ENCODE measurements at regions not wholly inside any gene's neighbourhood (a gene's known extent, or its start where the extent isn't known, plus 50 kb on each side); places are given as distances from the start of the nearest gene placed in this dataset.

DNA sequence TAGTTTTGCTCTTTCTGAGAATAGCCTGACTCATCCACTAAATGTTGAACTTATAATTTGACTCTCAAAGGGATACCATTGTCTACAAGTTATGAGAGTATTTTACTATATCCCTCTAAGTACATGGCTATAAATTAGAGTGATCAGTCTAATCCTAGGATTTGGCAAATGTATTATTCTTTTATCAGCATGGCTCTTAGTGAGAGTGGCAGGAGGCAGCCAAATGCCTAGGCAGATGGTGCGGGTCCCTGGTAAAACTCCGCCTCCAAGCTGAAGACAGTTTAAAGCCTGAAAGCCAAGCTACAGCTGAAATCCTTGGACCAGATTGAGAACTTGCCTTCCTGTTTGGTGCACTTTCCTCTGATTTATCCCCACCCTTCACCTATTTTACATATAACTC lies 631.8 kb downstream of the SQOR start:
- DNase-seq: no peak

DNA sequence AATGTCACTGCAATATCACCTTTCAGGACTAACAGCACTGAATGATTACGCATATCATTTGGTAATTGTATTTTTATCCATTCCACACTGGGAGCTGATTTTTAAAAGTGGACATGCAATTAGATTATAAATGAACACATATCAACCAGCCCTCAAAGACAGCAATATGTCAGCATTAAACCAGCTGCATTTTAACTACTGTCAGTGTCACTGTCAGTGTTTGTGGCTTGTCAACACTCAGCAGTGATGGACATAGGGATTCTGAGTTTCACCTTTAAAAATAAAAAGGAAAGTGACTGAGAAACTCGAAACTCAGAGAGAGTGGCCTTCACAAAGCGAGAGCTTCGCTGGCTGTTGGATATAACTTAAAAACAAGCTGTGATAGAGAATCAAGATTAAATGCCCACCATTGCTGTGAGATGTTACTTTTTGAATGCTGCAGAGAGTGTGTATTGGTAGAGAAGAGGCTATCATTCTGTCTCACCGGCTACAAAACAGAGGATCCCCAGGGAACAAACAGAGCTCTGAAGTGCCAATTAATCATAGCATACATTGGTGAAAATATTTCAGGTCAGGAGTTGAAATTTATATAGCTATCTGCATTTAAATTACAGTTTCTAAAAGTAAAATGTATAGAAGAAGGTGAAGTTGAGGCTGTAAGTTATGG lies 635.8 kb downstream of the SQOR start:
- DNase-seq: no peak

DNA sequence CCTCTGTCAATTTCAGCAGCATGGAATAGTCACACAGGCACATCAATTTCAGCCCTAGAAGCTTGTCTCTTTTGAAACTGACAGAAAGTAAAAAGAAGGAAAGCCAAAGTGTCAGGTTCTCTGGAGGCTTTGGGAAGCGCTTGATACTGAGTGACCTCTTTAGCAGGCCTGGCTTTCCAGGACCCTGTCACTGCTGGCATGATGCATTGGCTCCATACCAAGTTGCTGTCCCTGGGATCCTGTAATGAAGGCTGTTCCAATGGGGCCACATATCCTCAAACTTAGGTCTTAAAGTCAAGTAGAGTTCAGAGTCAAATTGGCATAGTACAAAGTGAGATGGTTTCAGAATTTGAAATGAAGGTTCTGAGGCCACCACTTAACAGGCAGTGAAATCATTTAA lies 640.9 kb downstream of the SQOR start:
- DNase-seq: no peak

DNA sequence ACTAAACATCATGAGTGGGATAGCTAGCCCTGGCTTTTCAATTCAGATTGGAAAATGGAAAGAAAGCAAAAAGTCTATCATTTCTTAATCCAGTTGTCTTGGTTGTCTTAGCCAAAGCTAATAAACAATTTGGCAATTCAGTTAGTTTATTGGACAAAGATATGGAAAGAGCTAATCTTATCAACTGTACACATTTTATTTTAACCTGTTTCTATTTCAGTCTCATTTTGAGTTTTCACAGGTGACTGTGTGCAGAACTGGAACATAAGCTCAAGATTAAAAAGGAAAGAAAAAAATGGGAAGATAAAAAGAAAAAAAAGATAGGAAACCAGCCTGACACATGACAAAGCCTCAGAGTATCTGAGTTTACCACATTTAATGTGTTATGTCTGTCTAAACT lies 642.6 kb downstream of the SQOR start:
- no peak for DNase-seq

DNA sequence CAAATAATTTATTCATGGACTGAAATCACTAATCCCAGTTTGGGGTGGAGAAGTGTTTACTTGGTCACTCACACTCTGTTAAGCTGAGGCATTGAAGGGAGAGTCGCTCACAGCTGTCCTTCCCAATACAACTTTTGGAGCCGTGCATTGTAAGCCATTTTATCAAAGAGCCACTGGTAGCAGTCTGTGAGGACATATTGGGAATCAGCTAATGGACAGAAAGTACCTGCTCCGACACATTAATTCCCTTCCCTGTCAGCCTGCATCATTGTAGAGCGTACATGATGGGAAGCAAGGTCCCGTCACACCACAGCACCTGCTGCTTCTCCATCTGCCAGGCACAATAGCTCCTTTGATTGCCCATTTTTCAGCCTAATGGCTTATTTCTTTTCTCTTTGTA lies 643.2 kb downstream of the SQOR start:
- no peak for DNase-seq

DNA sequence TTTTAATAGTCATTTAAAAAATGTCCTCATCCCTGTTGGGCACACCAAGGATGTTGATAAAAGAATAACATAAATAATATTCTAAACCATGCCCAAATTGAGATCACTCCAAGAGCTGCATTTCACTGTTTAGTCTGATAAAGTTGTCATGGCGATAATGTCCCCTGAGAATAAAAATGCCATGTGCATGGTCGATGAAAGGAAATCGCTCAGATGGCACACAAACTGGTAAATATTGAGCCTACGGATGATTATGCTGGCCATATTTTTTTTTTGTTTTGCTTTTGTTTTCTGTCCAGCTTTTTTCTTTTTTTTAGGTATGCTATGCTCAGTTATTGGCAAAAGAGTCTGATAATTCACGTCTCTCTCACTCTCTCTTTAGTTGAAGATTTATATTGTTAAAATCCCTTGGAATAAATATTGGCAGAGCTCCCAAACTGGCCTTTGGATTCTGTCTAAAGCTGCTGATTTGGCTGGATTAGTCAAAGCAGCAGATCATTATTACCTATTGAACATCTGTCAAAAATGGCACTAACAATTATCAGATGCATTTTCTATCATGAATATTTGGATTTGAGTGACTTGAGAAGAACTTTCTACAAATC lies 643.8 kb downstream of the SQOR start:
- DNase-seq: no peak

DNA sequence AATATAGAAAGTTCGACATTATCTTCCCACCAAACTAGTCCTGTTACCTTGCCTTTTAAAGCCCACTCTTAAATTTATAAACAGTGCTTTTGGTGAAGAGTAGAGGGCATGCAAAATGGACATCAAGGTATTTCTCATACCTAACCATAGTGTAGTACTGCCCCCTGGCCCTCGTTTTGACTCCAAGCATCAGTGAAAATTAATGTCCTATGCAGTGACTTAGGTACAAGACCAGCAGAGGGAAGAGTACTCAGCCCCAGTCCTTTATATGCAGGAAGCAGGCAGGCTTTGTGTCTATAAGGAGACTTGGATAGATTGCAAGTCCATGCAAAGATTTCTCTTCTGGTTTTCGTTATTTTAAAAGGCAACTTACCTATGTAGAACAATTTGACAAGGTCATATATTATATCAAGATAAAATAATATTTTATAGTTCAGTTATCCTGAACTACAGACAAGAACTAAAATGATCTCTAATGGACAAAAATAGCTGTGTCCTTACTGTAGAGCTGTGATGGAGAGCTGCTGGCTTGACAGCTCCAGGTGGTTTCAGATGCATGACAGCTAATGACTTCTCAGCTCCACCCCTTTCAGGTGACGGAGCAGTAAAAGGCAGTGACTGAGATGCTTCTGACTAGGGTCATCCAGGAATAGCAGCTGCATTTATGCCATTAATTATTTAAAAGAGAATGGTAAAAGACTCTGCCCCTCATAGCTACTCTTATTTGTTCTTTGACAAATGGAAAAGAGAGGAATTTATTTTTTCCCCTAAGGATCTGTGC lies 646.1 kb downstream of the SQOR start:
- DNase-seq: no peak

DNA sequence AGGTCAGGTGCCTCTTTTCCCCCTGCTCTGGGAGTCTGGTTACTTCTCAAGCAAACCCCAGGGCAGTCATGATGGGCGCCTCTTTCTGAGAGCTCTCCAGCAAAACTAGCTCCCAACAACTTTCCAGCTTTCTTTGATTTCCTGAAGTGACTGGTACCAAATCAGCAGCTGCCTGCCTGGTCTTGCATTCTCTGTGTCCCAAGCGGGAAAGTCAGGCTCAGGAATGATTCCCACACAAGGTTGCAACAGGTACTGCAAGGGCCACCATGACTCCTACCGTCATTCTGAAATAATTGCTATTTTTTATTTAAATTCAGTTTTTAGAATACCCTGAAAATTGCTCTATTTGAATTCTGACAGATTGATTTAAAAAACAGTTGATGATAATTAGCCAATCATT lies 658.7 kb downstream of the SQOR start:
- no peak for DNase-seq

DNA sequence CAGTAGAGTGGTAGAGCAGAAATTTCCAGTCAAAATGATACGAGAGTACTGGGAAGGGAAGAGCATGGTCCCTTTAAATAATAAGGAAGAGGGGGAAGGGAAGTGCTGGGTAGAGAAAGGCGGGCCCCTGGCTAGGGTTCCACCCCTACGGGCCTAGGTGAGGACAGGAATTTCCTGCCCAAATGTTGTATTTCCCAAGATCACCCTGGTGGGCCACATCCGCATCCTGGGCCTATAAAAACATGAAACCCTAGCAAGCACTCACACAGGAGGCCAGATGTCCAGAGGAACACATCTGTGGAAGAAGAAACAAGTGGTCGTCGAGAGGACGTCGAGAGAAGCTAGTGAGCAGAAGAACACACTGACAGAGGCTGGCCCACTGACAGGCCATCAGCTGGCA lies 661.2 kb downstream of the SQOR start:
- DNase-seq: no peak

DNA sequence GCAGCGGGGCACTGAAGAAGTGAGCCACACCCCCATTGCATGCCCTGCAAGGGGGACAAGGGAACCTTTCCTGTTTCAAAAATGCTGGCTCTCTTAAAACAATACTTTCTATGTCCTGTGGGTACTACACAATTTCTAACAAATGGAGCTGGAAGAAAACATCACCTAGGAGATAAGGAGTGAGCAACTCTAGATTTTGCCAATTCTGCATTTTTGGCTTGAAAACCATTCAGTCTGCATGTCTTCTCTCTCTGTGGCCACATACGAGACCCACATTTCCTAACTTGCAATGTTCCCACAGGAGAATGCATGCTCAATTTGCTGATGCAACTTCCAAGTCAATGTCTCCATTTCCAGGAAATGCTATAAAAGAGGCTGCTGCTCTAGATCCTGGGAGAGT lies 662.0 kb downstream of the SQOR start:
- no peak for DNase-seq

DNA sequence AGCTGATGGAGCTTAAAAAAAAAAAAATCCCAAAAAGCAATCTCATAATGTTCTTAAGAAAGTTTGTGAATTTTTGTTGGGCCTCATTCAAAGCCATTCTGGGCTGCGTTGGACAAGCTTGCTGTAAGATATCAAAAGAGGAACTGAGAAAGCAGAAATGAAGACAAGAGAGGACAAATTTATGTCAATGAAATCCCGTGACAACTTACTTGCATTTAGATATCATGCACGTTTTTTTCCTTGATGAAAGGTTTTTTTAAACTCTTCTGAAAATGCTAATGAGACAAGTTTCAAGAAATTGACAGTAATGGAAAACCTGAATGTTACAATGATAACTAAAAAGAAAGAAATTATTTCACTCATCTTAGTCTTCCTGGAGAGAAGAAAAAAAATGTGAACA lies 662.9 kb downstream of the SQOR start:
- DNase-seq: no peak

DNA sequence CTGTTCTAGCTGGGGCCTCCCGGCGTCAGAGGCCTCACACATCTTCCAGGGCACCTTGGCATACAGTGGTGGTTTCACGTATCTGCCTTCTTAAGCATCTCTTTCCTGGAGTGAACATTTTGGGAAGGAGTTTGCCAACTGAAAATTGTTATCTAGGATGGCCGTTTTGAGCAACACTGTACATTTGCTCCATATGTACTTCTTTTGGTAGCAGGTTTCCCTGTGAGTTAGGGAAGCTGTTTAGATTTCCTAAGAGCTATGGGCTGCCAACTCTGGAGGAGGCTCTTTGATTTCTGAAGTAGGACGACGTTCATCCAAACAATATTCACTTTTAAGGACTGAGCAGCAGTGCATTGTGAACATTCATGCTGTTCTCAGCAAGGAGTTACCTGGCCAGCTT lies 665.9 kb downstream of the SQOR start:
- DNase-seq: no peak

DNA sequence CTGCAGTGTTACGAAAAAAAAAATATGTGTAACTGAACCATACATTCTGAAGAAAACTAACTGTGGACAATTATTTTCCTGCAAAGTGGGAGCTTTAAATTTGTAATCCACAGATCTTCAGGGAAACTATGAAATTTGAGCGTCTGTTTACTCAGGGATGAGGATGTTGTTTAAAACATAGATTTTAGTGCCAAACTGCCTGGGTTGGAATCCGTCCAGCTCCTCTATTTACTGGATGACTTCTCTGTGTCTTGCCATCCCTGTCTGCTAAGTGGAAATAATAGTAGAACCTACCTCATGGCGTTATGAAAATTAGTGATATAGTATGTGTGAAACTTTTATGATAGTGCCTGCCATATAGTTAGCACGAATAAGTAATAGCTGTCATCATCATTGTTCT lies 666.5 kb downstream of the SQOR start:
- no peak for DNase-seq

DNA sequence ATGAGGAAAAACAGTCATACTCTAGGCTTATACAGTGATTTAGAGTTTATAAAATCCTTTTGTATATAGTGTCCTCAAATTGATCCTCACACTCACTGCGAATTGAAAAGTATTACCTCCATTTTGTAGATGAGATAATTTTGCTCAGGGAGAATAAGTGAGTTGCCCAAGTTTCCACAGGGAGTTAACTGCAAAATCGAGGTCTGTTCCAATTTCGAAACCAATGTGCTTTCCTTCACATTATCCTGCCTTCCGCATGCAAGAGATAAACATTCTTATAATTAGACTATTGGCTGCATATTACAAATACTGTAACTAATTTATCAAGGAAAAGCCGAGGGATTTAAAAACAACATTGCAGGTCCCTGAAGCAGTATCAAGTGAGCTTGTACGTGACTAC lies 667.0 kb downstream of the SQOR start:
- DNase-seq: no peak

DNA sequence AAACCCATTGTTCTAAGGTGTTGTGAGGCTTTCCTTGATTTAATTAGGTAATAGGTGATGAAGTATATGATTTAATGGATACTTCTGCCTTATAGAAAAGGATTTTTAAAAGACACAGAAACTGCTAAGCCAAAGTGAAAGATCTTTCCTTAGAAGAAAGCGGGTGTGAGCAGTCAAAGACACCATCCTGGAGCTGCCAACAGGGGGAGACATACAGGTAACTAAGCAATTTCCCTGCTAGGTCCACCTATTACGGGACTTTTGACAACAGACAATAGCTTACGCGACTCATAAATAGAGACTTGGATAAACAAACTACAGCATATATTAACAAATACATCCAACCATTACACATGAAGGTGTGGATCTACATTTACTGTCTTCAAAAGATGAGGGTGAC lies 669.5 kb downstream of the SQOR start:
- DNase-seq: no peak

DNA sequence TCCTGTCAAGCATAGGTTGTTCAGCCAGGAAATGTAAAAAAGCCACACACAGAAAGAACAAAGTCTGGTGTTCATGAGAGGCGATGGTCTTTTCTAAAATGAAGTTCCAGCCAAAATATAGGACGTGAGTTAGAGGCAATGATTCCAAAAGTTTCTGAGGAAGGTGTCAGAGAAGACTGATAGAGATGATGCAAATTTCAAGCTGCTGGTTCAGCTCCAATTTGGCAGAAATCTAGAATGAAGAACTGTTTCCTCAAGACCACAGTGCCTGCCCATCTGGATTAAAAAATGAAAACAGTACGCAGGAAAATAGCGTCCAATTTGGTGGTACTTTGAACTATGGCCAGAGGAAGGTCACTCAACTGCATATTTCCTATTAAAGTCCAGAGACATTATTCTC lies 672.9 kb downstream of the SQOR start:
- DNase-seq: no peak

DNA sequence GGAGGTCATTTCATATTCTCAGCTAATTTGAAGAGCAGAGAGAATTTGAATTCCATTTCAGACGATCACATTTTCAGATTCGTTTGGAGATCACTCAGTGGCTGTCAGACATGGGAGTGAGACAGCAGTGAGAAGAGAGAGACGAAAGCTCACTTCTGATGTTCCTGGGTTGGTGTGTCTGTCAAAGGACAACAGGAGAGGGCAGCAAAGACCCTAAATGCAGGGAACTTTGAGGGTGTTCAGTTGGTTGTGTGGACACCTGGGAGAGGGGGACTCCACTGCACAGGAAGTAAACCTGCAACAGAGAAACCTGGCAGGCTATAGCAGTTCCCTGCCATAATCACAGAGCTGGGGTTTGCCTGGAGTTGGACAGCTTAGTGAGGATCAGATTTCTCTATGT lies 675.1 kb downstream of the SQOR start:
- DNase-seq: no peak

DNA sequence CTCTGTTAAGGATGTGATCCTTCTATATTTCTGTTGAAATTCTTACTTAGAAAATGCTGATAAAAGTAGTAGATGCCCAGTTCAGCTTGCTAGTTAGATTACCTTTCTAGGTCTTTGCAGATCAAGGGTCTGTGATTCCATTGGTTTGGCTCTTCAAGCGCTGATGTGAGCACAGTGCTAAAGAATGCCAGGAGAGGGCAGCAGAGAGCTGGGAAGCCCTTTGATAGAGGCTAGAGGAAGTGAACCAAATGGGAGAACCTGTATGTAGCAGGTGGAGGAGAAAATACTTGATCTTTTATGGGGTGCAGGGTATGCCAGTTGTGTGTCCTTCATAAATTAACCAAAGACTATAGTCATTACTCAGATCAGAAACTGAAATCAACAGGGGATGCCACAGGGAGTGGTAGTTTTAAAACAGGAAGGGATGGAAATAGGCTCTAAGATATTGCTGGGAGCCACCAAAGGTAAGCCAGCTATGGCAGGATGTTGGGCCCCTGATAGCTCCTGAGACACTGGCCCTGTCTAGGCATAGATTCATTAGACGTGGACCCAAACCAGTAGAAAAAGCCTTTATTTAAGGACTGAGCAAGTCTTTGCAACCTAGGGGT lies 677.4 kb downstream of the SQOR start:
- peak; percentile 18 for DNase-seq

DNA sequence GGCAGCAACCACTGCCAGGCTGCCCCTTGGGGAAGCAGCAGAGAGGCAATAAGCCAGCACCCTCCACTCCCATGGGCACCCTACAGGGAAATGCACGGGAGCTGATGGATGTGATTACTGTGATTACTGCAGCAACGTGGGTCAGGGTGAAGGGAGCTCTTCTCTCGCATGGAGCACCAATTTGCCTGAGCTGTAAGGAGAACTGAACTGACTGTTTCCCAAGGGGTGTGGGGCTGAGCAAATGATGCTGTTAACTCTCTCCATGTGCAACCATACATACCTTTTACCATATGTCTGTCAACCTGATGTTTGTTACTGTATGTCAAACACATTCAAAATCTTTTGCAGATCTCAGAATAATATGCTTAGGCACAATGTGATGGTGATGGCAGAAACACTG lies 680.6 kb downstream of the SQOR start:
- DNase-seq: no peak

DNA sequence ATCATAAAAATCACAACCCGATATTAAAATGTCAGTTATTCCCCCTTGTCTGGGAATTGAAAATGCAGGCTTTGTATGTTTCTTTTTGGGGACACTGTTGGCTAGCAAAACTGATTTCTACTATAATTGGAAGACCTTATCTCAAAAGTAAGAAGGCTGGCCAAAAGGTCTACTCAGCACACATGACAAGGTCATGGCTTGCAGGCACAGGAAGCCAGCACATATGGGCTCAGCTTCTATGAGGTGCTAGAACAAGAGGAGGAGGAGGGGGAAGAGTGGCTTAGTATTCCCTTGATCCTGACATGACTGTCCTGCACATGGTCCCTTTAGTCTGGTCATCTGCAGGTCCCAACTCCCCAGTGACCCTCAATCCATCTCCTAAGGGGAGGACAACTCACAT lies 681.2 kb downstream of the SQOR start:
- DNase-seq: no peak

DNA sequence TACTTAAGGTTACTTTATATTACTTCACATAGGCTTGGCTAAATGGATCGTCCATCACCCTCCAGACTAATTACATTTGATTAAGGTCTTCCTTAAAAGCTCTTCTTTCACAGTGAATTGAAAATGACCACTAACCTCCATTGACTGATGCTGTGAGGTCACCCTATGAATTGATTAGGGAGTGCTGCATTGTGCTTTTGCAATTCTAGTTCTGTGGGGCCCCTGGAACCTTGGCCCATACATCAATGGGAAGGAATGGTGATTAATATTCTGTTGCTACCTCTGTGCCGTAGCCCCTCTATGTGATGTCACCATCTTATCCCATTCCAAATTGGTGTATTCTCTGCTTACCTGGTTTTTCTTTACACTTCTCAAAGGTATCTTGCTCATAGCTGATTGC lies 682.2 kb downstream of the SQOR start:
- DNase-seq: no peak

DNA sequence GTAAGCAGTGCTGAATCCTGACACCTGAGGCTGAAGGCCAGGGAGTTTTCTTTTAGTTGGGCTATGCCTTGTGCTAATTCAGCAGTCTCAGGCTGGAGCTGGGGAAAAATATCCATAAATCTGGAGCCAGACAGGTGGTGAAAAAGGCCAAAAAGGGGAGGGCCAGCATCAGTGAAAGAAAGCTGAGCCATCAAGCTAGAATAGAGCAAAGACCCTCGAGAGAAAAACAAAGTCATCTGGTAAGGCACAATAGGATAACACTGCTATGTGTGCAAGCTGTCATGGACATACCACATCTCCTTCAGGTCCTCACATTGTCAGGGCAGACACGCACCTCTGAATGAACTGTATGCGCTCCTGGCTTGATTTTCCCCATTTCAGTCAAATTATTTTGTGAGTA lies 687.9 kb downstream of the SQOR start:
- no peak for DNase-seq

DNA sequence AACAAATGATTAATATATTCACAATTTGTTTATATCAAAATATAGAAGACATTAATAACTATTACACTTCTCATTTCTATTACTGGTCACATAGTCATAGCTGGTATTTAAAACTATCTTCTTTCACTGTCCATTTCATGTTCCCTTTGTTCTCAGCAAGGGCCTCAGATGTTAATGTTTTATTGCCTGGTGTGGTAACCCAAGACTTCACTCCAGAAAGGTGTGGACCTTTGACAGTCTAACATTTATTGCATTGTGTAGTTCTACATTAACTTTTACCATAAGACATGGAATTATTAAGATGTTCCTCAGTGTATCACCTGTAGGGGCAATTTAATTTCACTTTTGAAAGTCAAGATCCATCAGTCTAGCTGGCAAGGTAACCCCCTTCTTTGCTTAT lies 691.3 kb downstream of the SQOR start:
- DNase-seq: no peak

DNA sequence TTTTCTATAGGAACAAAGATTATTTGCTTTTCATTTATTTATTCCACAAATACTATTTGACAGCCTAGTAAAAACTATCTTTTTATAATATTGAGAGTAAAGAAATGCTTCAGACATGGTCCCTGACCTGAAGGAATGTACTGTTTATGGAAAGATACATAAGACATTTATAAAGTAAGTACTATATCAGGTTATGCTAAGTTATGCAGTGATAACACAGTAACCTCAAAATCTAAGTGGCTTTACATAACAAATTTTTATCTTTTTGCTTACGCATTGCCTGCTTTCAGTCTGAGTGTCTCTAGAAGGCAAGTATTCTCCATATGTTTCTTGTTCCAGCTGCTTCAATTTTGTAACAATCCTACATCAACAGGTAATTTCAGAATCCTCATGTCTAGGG lies 694.0 kb downstream of the SQOR start:
- no peak for DNase-seq

All from CD4-positive, alpha-beta T cell treated with Interferon gamma for 1 hour (primary cell).